ENCODE measurements at regions not wholly inside any gene's neighbourhood (a gene's known extent, or its start where the extent isn't known, plus 50 kb on each side); places are given as distances from the start of the nearest gene placed in this dataset.

DNA sequence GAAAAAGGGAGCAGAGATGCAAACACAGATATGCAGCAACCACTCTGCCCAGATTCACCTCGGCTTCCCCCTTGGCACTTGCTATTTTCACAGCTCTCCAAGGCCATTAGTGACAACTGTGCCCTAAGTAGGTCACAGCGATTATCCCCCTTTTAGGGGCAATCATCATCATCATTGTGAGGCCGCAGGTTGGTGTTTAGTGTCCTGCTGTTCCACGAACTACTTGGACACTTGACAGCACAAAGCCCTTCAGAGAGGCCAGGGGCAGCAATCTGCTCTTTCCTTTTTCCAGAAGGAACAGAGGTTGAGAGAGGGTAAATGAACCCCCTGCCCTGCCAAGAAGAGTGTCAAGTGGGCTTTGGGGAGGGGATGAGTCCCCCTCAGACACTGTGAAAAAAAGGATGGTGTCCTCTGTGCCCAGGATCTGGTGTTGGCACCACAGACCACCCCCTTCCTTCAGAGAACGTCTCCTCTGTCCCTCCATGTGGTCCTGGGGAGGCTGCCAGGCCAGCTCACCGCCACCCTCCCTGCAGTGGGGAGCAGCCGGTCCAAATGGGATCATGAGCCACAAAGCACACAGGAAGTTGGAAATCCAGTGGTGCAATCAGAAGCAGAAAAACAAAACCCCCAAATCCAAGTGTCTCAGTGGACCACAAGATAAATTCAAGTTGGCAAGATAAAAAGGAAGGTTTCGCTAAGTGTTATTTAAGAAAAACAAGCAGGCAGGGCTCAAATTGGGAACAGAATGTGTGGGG lies 78.4 kb upstream of the MED9 start:
- DNase-seq (ENCODE audit: low read depth): no peak

DNA sequence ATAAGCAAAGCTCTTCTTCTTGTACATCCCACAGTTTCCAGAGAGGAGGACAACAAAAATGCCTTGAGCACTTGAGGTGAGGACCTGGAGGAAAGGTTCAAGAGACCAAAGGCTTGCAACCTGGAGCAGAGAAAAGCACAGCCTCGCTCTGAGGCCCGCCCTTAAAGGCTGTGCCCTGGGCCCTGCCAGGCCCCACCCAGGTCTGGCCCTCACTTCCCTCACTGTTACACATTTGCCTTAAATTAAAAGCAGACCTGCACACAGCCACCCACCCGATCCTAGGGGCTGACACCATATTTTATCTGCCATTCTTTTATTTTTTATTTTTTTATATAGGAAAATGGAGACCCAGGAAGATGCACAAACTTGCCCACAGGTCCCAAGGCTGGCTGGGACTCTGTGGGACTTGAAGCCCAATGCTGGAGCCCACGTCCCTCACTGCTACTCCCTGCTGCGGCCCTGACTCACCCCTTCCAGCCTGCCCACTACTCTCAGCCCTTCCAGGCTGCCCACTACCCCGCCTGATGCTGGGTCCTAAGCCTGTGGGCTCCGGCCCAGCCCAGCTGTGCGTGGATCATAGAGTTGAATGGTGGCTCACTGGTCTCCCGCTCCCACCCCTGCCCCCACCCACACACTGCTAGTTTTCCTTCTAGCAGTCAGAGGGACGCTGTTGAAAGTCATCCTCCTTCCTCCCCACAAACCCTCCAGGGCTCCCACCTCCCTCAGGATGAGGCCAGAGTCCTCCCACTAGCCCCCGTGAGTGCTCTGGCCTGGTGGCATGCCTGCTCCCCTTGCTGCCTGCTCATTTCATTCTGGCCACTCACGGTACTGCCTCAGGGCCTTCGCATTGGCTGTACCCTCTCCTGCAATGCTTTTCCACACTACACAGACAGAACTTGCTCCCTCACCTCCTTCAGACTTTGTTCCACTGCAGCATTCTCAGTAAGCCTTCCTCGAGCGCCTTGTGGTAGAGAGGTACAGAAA lies 77.6 kb upstream of the MED9 start:
- no peak for DNase-seq (ENCODE audit: low read depth)

DNA sequence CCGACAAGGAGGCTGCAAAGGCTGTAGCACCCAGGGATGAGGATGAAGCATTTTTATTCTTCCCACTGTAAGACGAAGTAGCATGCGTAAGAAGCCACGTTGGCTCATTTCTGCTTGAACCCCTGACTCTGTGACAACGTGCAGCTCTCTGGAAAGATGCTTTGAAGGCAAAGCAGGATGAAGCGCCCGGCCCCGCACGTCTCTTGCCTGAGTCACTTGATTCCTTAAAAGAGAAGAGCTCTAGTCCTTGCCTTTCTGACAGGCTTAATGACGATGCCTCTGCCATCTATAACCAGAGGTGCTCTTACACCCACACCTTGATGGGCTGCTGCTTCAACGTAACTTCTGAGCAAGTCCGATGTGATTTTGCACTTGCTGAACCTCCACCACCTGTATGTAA lies 76.7 kb upstream of the MED9 start:
- DNase-seq (ENCODE audit: low read depth): no peak

DNA sequence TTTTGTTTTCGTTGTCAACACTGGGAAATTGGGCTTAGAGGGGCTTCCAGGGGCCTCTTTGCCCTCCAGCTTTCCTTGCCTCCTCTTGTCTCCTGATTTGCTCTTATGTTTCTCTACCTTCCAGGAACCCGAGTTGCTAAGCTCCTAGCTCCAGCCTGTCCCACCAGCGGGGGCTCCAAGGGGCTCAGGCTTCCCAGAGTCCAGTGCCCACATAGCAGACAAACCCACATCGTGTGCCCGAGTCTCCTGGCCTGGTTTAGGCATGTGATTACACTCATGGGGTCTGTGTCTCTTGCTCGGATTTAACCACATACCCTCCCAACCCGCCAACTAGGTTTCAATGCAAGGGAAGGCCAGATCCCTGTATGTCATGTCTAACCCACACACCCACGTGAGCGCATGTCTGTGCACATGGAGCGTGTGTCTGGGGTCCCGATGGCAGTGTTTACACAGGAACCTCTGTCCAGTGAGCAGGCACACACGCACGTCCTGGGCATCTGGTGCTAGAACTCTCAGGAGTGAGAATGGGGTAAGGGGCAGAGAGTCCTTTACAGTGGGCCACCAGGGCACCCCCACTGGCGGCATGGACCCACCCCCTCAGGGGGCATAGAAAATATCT lies 76.1 kb upstream of the MED9 start:
- DNase-seq (ENCODE audit: low read depth): no peak

DNA sequence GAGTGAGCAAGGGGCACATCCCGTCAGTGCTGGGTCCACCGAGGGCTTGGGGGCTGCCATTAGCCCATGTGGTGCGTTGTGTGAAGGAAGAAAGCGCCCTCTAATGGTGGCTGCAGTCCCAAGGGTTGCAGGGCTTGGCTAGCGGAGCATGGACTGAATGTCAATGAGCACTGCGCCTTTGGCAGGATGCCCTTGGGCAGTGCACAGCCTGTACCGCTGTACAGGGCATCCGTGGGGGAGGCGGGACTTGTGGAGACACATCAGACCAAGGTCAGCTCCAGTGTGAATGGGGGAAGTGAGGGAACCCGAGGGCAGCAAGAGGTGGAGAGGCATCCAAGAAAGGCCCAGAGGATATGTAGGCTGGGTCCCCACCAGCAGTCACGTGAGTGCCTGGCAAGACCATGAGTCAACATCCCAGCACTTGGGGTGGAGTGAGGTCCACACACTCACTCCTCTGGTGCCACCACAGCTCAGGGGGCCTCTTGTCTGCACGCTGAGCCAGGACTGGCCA lies 75.5 kb upstream of the MED9 start:
- DNase-seq (ENCODE audit: low read depth): peak; percentile 51

DNA sequence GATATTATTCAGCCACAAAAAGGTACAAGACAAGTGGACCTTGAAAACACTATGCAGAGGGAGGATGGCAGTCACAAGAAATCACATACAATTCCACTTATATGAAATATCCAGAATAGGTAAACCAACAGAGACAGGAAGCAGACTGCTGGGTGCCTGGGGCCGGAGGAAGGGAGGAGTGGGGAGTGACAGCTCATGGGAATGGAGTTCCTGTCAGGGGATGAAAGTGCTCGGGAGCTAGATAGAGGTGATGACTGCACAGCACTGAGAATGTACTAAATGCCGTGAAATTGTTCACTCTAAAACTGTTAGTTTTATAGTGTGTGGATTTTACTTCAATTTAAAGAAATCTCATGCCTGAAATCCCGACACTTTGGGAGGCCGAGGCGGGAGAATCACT lies 74.2 kb upstream of the MED9 start:
- DNase-seq (ENCODE audit: low read depth): no peak

DNA sequence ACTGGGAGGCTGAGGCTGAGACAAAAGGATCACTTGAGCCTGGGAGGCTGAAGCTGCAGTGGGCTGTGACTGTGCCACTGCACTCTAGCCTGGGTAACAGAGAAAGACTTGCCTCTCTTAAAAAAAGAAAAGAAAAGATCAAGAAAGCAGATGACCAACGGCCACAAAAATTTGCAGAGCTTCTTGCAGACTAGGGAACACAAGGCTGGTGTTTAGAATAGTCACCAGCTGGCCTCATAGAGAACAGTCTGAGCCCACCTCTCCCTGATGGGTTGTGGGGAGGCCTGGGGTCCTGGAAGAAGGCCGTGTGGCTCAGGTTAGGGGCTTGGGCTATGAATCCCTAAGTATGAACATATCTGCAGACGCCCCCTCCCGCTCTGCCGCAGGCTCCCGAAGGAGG lies 73.7 kb upstream of the MED9 start:
- no peak for DNase-seq (ENCODE audit: low read depth)

DNA sequence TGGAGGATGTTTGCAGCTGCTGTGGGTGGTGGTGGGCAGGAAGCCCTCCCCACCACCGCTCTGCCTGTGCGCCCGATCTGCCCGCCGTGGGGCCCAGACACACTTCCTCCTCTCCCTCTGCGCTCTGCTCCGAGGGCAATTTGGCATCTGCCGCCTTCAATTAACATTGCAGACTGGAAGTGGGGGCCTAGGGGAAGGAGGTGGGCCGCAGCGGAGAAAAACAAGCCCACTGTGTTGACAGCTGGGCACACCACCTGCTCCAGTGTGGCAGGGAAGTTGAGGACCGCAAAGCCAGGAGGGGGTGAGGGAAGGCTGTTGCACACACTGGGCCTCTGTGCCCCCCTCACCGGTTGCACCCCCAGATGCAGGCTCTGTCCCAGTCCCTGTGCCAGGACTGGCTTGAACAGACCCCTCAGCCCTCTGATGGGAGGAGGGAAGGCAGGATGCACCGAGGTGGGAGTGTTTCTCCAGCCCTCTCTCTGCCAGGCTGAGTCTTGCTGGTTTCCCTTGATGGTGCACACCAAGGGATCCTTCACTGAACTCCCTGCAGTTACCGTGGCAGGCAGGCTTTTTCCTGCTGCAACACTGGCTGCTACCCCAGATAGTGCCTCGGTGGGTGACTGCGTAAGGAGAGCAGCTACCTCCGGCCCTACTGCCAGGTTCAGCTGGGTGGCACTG lies 72.8 kb upstream of the MED9 start:
- no peak for DNase-seq (ENCODE audit: low read depth)

DNA sequence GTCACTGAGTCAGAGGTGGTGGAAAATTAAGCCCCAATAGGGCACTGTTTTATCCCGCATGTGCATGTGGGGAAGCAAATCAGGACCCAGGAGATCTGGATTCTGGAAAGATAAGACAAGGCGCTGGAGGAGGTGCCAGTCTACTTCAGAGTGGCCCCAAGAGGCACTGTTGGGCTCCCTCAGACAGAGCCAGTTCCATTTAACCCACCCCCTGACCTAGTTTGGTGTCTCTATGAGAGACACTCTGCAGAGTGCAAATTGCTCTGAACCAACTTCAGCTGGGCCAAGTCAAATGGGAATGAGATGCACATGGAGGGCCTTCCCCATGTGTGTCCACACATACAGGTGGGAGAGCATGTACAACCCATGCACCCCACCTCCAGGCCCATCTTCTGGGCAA lies 71.1 kb upstream of the MED9 start:
- no peak for DNase-seq (ENCODE audit: low read depth)

DNA sequence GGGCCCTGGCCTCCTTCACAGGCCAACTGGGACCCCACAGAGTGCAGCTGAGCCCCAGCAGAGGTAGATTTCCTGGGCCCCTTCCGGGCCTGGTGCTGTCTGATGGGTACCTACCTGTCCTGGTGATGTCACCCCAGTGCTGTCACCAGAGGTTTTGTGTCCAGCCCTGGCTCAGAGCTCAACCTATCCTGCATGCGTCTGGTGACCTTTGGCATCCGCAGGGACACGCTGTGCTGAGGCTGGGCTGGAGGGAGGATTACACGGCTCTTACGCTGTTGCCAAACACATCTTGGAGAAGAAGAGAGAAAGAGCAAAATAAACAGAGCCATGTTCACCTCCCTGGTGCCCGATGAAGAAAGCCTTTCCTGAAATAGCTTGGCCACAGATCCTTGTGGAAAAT lies 70.6 kb upstream of the MED9 start:
- no peak for DNase-seq (ENCODE audit: low read depth)

DNA sequence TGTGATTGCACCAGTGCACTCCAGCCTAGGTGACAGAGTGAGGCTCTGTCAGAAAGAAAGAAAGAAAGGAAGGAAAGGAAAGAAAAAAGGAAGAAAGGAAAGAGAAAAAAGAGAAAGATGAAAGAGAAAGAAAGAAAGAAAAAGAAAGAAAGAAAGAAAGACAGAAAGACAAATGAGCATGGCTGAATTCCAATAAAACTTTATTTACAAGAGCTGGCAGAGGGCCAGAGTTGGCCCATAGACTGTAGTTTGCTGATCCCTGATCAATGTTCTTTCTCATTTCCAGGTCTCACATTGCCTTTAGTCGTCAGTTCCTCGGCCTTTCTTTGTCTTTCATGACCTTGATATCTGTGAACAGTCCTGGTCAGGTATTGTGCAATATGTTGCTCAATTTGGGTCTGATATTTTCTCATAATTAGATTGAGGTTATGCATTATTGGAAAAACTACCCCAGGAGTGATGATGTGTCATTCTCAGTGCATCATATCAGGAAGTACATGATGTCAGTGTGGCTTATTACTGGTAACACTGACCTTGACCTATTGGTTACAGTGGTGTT lies 68.5 kb upstream of the MED9 start:
- no peak for DNase-seq (ENCODE audit: low read depth)

DNA sequence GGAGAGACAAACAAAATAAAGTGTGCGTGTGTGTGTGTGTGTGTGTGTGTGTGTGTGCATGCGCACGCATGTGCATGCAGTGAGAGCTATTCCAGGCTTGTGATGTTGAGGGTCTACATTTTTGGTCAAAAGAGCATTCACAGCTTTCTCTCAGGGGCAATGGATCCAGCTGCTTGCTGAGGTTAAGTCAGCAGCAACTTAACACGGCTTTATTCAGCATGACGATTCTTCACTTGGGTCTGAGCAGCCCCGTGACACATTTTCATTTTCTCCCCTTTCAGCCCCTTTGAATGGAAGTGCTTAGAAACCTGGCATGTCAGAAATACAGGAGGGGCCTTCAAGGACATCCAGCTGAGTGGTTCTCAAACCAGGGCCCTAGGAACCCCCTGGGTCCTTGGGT lies 66.4 kb upstream of the MED9 start:
- DNase-seq (ENCODE audit: low read depth): no peak

DNA sequence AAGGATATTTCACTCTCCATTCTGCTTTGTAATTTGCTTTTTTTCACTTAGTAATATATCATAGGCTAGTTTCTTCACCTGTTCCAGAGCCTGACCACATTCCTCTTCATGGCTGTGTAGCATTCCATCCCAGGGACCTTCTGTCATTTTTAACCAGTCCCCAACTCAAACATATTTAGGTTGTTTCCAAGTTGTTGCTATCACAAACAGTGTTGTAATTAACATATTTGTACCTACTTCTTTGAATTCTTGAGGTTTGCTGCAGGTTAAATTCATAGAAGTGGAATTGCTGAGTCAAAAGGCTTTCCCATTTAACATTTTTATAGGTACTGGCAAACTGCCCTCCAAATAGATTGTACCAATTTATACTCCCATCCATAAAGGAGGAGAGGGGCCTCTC lies 65.1 kb upstream of the MED9 start:
- DNase-seq (ENCODE audit: low read depth): no peak

DNA sequence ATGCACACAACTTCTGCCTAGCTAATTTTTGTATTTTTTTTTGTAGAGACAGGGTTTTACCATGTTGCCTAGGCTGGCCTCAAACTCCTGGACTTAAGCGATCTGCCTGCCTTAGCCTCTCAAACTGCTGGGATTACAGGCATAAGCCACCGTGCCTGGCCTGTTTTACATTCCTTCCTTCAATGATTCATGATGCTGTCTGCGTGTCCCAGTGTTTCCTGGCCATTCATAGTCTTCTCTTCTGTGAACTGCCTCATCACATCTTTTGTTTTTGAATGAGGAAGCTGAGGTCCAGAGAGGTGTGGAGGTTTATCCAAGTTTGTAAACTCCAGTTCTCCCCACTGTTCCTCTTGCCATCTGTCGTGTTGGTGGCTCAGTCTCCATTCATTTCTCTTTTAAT lies 64.5 kb upstream of the MED9 start:
- peak; percentile 44 for DNase-seq (ENCODE audit: low read depth)

DNA sequence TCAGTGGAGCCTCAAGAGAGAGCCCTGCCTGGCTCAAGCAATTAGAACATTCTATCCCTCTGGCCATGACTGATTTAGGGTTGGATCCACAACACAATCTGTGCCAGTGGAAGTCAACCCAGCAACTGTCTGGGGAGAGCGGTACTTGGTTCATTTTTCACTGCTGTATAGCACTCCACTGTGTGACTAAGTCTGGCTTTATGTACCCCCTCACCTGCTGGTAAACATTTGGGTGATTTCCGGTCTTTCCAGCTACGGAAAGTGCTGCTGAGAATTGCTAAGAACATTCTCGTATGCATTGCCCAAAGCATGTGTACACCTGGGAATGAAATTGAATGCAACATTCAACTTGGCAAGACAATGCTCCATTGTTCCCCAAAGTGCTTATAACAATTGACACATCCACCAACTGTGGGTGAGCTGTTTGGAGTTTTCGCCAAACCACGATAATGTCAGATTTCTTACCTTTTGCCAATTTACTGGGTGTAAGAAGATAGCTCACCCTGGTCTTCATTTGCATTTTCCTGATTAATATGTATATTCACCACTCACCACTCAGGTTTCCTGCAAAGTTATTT lies 63.5 kb upstream of the MED9 start:
- no peak for DNase-seq (ENCODE audit: low read depth)

DNA sequence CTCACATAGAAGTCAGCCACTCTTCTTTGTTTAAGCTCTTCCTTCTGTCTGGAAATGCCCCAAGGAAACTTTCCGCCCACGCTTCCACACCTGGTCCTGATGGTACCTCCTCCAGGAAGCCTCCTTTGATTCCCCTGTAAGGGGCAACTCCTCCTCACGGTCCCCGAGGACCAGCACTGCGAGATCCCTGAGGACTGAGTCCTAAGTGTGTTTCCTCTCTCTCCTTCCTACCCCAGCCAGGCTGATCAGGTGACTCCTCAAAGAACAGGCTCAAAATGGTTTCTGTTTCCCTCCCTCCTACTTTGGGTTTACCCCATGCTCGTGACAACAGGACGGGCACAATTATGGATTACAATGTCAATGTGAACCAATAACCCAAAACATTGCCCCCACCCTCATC lies 63.0 kb upstream of the MED9 start:
- DNase-seq (ENCODE audit: low read depth): no peak

DNA sequence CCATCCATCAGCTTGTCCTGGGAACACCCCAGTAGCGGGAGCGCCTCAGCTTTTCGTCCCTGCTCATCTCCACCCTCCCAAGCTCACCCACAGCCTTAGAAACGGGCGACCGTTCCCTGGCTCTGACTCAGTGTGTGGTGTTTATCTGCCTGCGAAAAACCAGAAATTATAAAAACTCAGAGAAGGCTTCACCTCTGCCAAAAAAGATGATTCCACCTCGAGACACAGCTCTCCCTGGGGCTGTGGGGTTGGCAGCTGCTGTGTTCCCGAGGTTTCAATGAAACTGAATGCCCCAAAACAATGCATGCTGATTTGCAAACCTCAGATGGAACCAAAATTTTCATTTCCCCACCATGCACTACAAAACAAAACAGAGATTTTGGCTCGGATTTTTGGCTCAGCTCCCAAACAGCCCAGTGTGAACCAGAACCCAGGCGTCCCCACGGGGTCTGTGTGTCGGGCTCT lies 62.4 kb upstream of the MED9 start:
- peak; percentile 64 for DNase-seq (ENCODE audit: low read depth)

DNA sequence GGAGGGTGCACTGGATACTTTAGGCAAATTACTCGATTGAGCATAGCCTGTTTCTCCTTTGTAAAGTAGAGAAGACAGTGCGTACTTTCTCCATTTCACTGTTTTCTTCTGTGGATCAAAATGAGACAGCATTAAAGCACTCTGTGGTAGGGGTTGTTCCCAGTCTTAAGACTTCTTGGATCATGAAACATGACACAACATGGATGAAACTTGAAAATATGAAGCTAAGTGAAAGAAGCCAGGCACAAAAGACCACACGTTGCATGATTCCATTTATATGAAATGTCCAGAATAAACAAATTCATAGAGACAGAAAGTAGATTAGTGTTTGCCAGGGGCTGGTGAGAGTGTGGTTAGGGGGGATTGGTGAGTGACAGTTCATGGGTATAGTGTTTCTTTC lies 61.8 kb upstream of the MED9 start:
- DNase-seq (ENCODE audit: low read depth): no peak

DNA sequence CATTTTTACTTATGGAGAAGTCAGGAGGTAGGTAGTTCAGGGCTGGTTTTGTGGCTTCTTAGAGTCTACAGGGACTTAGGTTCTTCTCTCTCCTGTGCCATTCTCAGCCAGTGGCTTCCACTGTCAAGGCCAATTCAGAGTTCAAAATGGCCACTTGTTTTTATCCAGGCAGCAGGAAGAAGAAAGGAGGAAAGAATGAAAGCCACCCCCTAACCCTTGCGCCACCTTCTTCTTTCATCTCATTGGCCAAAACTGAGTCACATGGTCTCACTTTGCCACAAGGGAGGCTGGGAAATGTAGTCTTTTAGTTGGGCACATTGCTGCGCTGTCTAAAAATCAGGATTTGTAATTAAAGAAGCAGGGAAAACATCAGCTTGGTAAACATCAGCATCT lies 60.8 kb upstream of the MED9 start:
- DNase-seq (ENCODE audit: low read depth): peak; percentile 64

DNA sequence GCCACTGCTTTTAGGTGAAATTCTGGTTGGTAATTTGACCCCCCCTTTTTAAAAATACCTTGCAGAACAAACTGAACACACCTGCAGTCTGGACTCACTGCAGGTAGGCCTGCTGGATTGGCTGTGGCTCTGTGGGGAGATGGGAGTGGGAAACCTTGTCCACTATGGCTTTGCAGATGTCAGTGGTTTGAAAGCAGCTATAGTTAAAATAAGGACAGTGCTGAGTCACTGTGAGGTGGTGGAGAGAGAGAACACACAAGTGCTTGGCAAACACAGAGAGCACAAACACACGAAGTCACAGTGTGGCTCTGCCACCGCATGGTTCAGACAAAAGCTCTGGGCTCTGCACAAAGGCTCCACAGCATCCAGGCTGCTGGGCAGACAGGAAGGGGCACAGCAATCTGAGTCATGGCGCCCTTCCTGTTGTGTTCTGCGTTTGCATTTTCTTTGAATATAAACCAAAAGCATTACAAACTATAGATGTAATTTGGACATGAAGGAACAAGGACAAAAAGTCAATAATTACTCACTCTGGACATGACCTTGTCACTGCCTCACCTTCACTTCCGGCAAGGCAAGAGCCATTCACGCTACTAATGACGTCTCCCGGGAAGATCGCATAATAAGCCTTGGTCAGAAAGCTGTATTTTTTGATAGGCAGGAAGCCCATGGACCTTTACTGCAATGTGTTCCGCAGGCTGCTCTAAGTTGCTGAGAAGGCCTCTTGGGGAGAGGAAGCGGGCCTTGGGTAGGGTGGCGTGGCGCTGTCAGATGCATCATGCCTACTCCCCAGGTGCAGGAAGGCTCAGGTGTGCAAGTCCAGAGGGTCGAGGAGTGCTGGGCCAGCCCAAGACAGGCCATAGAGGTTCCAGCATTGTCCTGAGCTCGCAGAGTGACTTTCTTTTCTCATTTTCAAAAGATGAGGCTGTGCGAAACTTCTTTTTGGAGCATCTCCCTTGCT lies 60.1 kb upstream of the MED9 start:
- DNase-seq (ENCODE audit: low read depth): peak; percentile 79
